Ishikawa (cell line): ENCODE measurements at regions not wholly inside any gene's neighbourhood (a gene's known extent, or its start where the extent isn't known, plus 50 kb on each side); places are given as distances from the start of the nearest gene placed in this dataset.

ENCODE experiments used
- CEBPB ChIP-seq: IDR thresholded peaks from 2 replicates; pipeline ENCODE4 v1.6.1; 2012
- EP300 ChIP-seq: IDR thresholded peaks from 2 replicates; pipeline ENCODE4 v1.6.1; 2012; ENCODE audit warnings: borderline replicate concordance
- FOXM1 ChIP-seq: IDR thresholded peaks from 2 replicates; pipeline ENCODE4 v1.6.1; 2012; ENCODE audit warnings: low read depth, borderline replicate concordance
- RAD21 ChIP-seq: IDR thresholded peaks from 2 replicates; pipeline ENCODE4 v1.6.1; 2012; ENCODE audit warnings: low read depth
- TEAD4 ChIP-seq: IDR thresholded peaks from 2 replicates; pipeline ENCODE4 v1.6.1; 2012
- YY1 ChIP-seq: IDR thresholded peaks from 2 replicates; pipeline ENCODE4 v1.6.1; 2012; ENCODE audit warnings: low read depth

- TF ChIP-seq RAD21 (no peak), CEBPB (no peak), EP300 (no peak), YY1 (no peak), FOXM1 (no peak), TEAD4 (no peak)
Observed at GRCh38 chr5:145408048-145408341, 427.1 kb downstream of the PRELID2 start.
